ENCODE measurements at regions not wholly inside any gene's neighbourhood (a gene's known extent, or its start where the extent isn't known, plus 50 kb on each side); places are given as distances from the start of the nearest gene placed in this dataset.

GRCh38 chr6:91744566-91744965, 1157.7 kb upstream of the MAP3K7 start:
- TF ChIP-seq EZH2 (IDR thresholded peaks at IDR 0.05; ENCODE audit: low read length, missing control alignments): no peak
- TF ChIP-seq, protein P1, sequence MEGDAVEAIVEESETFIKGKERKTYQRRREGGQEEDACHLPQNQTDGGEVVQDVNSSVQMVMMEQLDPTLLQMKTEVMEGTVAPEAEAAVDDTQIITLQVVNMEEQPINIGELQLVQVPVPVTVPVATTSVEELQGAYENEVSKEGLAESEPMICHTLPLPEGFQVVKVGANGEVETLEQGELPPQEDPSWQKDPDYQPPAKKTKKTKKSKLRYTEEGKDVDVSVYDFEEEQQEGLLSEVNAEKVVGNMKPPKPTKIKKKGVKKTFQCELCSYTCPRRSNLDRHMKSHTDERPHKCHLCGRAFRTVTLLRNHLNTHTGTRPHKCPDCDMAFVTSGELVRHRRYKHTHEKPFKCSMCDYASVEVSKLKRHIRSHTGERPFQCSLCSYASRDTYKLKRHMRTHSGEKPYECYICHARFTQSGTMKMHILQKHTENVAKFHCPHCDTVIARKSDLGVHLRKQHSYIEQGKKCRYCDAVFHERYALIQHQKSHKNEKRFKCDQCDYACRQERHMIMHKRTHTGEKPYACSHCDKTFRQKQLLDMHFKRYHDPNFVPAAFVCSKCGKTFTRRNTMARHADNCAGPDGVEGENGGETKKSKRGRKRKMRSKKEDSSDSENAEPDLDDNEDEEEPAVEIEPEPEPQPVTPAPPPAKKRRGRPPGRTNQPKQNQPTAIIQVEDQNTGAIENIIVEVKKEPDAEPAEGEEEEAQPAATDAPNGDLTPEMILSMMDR (conservative IDR thresholded peaks at IDR 0.05 in 1 of 2, IDR thresholded peaks at IDR 0.05 in 1 of 2; ENCODE audit: low read depth in 1 of 2, low read length in 2 of 2): no peak

Measured in fibroblast of lung (primary cell).